Hepatocyte (in vitro differentiated cells): ENCODE measurements at regions not wholly inside any gene's neighbourhood (a gene's known extent, or its start where the extent isn't known, plus 50 kb on each side); places are given as distances from the start of the nearest gene placed in this dataset.

Experiments
- DNase-seq: peaks from one replicate; pipeline ENCODE4 v3.0.0-alpha.2; 2016; ENCODE audit warnings: low spot score
- H2AFZ ChIP-seq: fragments of 200-600 bp; sonication (generic); 2 replicates; pipeline ENCODE4 v1.6.0; 2016; ENCODE audit warnings: antibody characterized with exemption, mild to moderate bottlenecking
- H3K27ac ChIP-seq: fragments of 200-600 bp; sonication (generic); 2 replicates; pipeline ENCODE4 v1.5.1; 2016; ENCODE audit warnings: mild to moderate bottlenecking
- H3K27me3 ChIP-seq: fragments of 200-600 bp; sonication (generic); 2 replicates; pipeline ENCODE4 v1.6.1; 2016
- H3K36me3 ChIP-seq: fragments of 200-600 bp; sonication (generic); replicated peaks from 2 replicates; pipeline ENCODE4 v1.5.1; 2016; ENCODE audit warnings: low read depth; ENCODE audit not compliant: insufficient read depth
- H3K4me1 ChIP-seq: fragments of 200-600 bp; sonication (generic); 2 replicates; pipeline ENCODE4 v1.5.1; 2016; ENCODE audit warnings: mild to moderate bottlenecking, moderate library complexity; ENCODE audit not compliant: insufficient read depth
- H3K4me2 ChIP-seq: fragments of 200-600 bp; sonication (generic); 2 replicates; pipeline ENCODE4 v1.6.0; 2016
- H3K4me3 ChIP-seq: fragments of 200-600 bp; sonication (generic); 2 replicates; pipeline ENCODE4 v1.5.1; 2016; ENCODE audit warnings: mild to moderate bottlenecking
- H3K79me2 ChIP-seq: fragments of 200-600 bp; sonication (generic); 2 replicates; pipeline ENCODE4 v1.6.0; 2017; ENCODE audit warnings: mild to moderate bottlenecking
- H3K9me2 ChIP-seq: fragments of 200-600 bp; sonication (generic); replicated peaks from 2 replicates; pipeline ENCODE4 v1.6.0; 2017; ENCODE audit warnings: mild to moderate bottlenecking; ENCODE audit not compliant: insufficient read depth
- H3K9me3 ChIP-seq: fragments of 200-600 bp; sonication (generic); 2 replicates; pipeline ENCODE4 v1.5.1; 2016; ENCODE audit warnings: low read depth, mild to moderate bottlenecking
- H4K20me1 ChIP-seq: fragments of 200-600 bp; sonication (generic); 2 replicates; pipeline ENCODE4 v1.6.0; 2016; ENCODE audit warnings: mild to moderate bottlenecking; ENCODE audit not compliant: insufficient read depth, poor library complexity, severe bottlenecking
- EZH2 ChIP-seq: fragments of 200-600 bp; sonication (generic); IDR thresholded peaks from 2 replicates; pipeline ENCODE4 v1.6.1; 2016; ENCODE audit warnings: antibody characterized with exemption, mild to moderate bottlenecking, borderline replicate concordance
- EZH2phosphoT487 ChIP-seq: fragments of 200-600 bp; sonication (generic); IDR thresholded peaks from one replicate; pipeline ENCODE4 v1.6.1; 2018; ENCODE audit warnings: antibody characterized with exemption, mild to moderate bottlenecking, low read depth, moderate library complexity; ENCODE audit not compliant: unreplicated experiment, severe bottlenecking
- WGBS: methylation state at CpG from one replicate; pipeline ENCODE4 v1.1.6; 2016; ENCODE audit warnings: low lambda C conversion rate; ENCODE audit errors: missing lambda C conversion rate; 5-methylcytosine and 5-hydroxymethylcytosine counted together
- TF ChIP-seq, protein P1 (sequence below): fragments of 200-600 bp; sonication (generic); IDR thresholded peaks from 2 replicates; pipeline ENCODE4 v1.5.1; 2016; ENCODE audit warnings: antibody characterized with exemption, mild to moderate bottlenecking; ENCODE audit not compliant: poor library complexity

GRCh38 chr11:129267716-129268115 is 75.6 kb upstream of the ARHGAP32 start:
- TF ChIP-seq EZH2phosphoT487: no peak
- TF ChIP-seq EZH2: no peak
- TF ChIP-seq, protein P1, sequence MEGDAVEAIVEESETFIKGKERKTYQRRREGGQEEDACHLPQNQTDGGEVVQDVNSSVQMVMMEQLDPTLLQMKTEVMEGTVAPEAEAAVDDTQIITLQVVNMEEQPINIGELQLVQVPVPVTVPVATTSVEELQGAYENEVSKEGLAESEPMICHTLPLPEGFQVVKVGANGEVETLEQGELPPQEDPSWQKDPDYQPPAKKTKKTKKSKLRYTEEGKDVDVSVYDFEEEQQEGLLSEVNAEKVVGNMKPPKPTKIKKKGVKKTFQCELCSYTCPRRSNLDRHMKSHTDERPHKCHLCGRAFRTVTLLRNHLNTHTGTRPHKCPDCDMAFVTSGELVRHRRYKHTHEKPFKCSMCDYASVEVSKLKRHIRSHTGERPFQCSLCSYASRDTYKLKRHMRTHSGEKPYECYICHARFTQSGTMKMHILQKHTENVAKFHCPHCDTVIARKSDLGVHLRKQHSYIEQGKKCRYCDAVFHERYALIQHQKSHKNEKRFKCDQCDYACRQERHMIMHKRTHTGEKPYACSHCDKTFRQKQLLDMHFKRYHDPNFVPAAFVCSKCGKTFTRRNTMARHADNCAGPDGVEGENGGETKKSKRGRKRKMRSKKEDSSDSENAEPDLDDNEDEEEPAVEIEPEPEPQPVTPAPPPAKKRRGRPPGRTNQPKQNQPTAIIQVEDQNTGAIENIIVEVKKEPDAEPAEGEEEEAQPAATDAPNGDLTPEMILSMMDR: no peak
- 66% methylated on average over 3 of the region's 3 CpGs for WGBS
- Histone ChIP-seq H3K36me3 (no peaks in the 10 kb centered on the region), H3K27me3 (no peaks in the 10 kb centered on the region), H3K79me2 (peaks cover 93% of the 10 kb centered on the region), H3K4me2 (no peak overlapping the region), H3K4me3 (no peak overlapping the region), H3K9me2 (no peaks in the 10 kb centered on the region), H3K27ac (no peak overlapping the region), H4K20me1 (peaks cover 18% of the 10 kb centered on the region), H3K9me3 (no peaks in the 10 kb centered on the region), H2AFZ (no peak overlapping the region), H3K4me1 (no peaks in the 10 kb centered on the region)
- no peak for DNase-seq

DNA sequence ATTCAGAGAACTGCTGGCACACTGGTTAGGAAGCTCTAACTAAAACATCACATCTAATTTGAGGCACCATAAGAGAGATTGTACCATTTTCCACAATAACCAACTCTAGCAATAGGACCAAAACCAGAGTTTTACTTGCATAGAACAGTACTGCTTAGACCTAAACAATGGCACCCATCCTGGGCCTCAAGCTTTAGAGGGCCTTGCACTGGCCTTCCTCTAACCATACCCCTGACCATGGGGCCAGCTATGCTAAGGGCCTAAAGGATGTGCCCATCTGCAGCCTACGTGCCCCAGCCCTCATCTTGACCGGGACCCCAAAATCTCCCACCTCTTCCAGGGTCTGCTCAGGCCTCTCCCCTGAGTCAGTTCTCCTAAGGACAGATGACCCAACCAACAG is 74.4 kb upstream of the ARHGAP32 start:
- H3K27ac ChIP-seq: no peak overlapping the region
- no peak overlapping the region for H3K4me2 ChIP-seq
- H3K9me3 ChIP-seq: no peaks in the 10 kb centered on the region
- peaks cover 92% of the 10 kb centered on the region for H3K79me2 ChIP-seq
- no peaks in the 10 kb centered on the region for H3K9me2 ChIP-seq
- H3K4me1 ChIP-seq: no peaks in the 10 kb centered on the region
- TF ChIP-seq EZH2phosphoT487: no peak
- no peak for TF ChIP-seq EZH2
- TF ChIP-seq, protein P1: no peak
- no peaks in the 10 kb centered on the region for H3K36me3 ChIP-seq
- no peak overlapping the region for H2AFZ ChIP-seq
- H3K4me3 ChIP-seq: no peak overlapping the region
- H3K27me3 ChIP-seq: no peaks in the 10 kb centered on the region
- WGBS: 54% methylated on average over 2 of the region's 2 CpGs
- no peak for DNase-seq
- peaks cover 12% of the 10 kb centered on the region for H4K20me1 ChIP-seq

DNA sequence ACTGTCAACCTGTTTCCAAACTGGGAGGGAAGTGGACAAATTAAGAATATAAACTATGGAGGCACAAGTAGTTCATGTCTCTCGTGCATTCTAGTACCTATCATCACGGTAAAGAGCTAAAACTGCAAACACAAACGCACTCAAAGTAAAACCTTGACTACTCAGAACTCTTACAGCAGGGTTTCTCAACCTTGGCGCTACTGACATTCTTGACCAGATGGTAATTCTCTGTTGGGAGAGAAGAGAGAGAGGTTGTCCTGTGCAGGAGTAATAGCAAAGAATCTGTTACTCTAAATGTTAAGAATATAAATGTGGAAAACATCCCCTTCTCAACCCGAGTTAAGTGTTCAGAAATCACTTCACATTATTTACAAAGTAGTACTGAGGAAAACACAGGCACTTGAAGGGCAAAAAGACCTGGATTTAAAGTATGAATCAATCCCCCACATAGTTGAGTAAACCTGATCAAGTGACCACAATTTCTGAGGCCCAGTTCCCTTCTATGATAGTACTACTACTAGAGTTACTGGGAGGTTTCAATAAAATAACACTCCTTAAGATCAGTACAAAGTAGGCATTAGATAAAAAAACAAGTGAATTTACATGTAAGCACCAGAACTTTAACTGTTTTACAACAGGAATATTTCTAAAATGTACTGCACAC is 73.1 kb upstream of the ARHGAP32 start:
- no peaks in the 10 kb centered on the region for H3K27me3 ChIP-seq
- DNase-seq: no peak
- H3K9me2 ChIP-seq: no peaks in the 10 kb centered on the region
- no peak overlapping the region for H3K4me3 ChIP-seq
- no peaks in the 10 kb centered on the region for H3K9me3 ChIP-seq
- no peak overlapping the region for H2AFZ ChIP-seq
- no peaks in the 10 kb centered on the region for H3K4me1 ChIP-seq
- peaks cover 91% of the 10 kb centered on the region for H3K79me2 ChIP-seq
- H3K27ac ChIP-seq: no peak overlapping the region
- H3K4me2 ChIP-seq: no peak overlapping the region
- H4K20me1 ChIP-seq: peaks cover 10% of the 10 kb centered on the region
- TF ChIP-seq EZH2phosphoT487: no peak
- TF ChIP-seq EZH2: no peak
- TF ChIP-seq, protein P1: no peak
- WGBS: 73% methylated on average over 5 of the region's 5 CpGs
- no peaks in the 10 kb centered on the region for H3K36me3 ChIP-seq

DNA sequence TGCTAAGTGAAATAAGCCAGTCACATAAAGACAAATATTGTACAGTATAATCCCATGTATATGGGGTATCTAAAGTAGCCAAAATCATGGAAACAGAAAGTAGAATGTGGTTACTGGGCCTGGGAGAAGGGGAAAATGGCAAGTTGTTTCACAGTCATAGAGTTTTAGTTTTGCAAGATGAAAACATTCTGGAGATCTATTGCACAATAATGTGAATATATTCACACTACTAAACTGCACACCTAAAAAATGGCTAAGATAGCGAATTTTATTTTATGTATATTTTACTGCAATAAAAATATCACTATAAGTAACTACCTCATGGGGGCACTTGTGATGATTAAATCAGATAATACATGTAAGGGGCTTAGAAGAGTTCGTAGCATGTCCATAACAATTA is 72.0 kb upstream of the ARHGAP32 start:
- no peak overlapping the region for H2AFZ ChIP-seq
- no peaks in the 10 kb centered on the region for H3K27me3 ChIP-seq
- TF ChIP-seq EZH2phosphoT487: no peak
- H3K36me3 ChIP-seq: no peaks in the 10 kb centered on the region
- no peaks in the 10 kb centered on the region for H3K9me2 ChIP-seq
- no peak overlapping the region for H3K27ac ChIP-seq
- DNase-seq: no peak
- no peak overlapping the region for H3K4me2 ChIP-seq
- H3K9me3 ChIP-seq: no peaks in the 10 kb centered on the region
- H3K4me3 ChIP-seq: no peak overlapping the region
- H3K4me1 ChIP-seq: peaks cover 6% of the 10 kb centered on the region
- 89% methylated on average over 2 of the region's 2 CpGs for WGBS
- H3K79me2 ChIP-seq: peaks cover 91% of the 10 kb centered on the region
- H4K20me1 ChIP-seq: peaks cover 10% of the 10 kb centered on the region
